Right forelimb (tissue), 1 donor: ENCODE measurements at regions not wholly inside any gene's neighbourhood (a gene's known extent, or its start where the extent isn't known, plus 50 kb on each side); places are given as distances from the start of the nearest gene placed in this dataset.

ENCODE experiments used
- DNase-seq: peaks from one replicate; pipeline ENCODE4 v3.0.0-alpha.2; 2018

GRCh38 chr22:48137640-48138039 lies 1375.2 kb downstream of the TBC1D22A start:
- no peak for DNase-seq

- DNase-seq: no peak
Measured at GRCh38 chr22:48135592-48135991, 1373.1 kb downstream of the TBC1D22A start.

GRCh38 chr22:48125416-48125815 lies 1363.0 kb downstream of the TBC1D22A start:
- DNase-seq: no peak

GRCh38 chr22:48121984-48122383 lies 1359.5 kb downstream of the TBC1D22A start:
- DNase-seq: no peak

- no peak for DNase-seq
Measured at GRCh38 chr22:48118654-48119053, 1356.2 kb downstream of the TBC1D22A start.

GRCh38 chr22:48116871-48117270 lies 1354.4 kb downstream of the TBC1D22A start:
- no peak for DNase-seq

- DNase-seq: no peak
Measured at GRCh38 chr22:48112687-48113521, 1350.5 kb downstream of the TBC1D22A start.

GRCh38 chr22:48106715-48107259 lies 1344.3 kb downstream of the TBC1D22A start:
- no peak for DNase-seq

- DNase-seq: no peak
Measured at GRCh38 chr22:48106215-48106614, 1343.8 kb downstream of the TBC1D22A start.

GRCh38 chr22:48105259-48105658 lies 1342.8 kb downstream of the TBC1D22A start:
- no peak for DNase-seq

- no peak for DNase-seq
Measured at GRCh38 chr22:48104766-48105165, 1342.3 kb downstream of the TBC1D22A start.

GRCh38 chr22:48104102-48104738 lies 1341.8 kb downstream of the TBC1D22A start:
- no peak for DNase-seq

- DNase-seq: no peak
Measured at GRCh38 chr22:48103126-48103875, 1340.9 kb downstream of the TBC1D22A start.

GRCh38 chr22:48102581-48102980 lies 1340.1 kb downstream of the TBC1D22A start:
- no peak for DNase-seq

GRCh38 chr22:48101704-48102103 lies 1339.3 kb downstream of the TBC1D22A start:
- DNase-seq: no peak

GRCh38 chr22:48100685-48101417 lies 1338.4 kb downstream of the TBC1D22A start:
- DNase-seq: no peak

GRCh38 chr22:48099671-48100070 lies 1337.2 kb downstream of the TBC1D22A start:
- DNase-seq: no peak

- DNase-seq: no peak
Measured at GRCh38 chr22:48099251-48099650, 1336.8 kb downstream of the TBC1D22A start.

- DNase-seq: no peak
Measured at GRCh38 chr22:48098921-48099245, 1336.4 kb downstream of the TBC1D22A start.

GRCh38 chr22:48098243-48098920 lies 1335.9 kb downstream of the TBC1D22A start:
- DNase-seq: no peak

GRCh38 chr22:48097723-48098122 lies 1335.3 kb downstream of the TBC1D22A start:
- DNase-seq: no peak
